ENCODE measurements at regions not wholly inside any gene's neighbourhood (a gene's known extent, or its start where the extent isn't known, plus 50 kb on each side); places are given as distances from the start of the nearest gene placed in this dataset.

DNA sequence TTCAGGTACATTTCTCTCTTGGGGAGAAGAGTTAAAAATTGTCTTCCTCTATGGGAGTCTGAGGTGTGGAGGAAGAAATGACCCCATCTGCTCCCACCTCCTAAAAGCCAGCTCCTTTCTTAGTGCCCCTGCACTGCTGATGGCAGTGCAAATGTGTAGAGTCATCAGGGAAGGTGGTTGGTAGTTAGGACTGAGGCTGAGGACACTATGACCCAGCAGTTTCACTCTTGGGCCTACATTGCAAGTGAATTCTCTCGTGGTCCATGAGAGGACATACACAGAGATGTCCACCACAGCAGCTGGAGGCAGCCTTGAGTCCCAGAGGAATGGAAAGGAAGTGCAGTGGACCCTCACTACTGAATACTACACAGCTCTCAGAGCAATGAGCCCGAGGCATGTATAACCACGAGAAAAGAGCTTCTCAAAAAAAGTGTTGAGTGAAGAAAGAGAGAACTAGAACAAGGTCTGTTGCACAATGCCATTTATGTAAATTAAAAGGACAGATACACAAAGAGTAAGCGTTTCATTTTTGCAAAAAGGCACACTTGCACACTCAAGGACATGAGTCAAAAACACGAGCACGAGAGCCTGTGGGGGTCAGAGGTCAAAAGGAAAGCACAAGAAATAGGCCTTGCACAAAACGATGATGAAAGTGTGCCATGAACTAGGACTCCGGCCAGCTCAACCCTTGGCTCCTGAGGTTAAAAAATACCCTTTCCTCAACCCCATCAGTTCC, 164.4 kb upstream of the ADRA1D start:
- TF ChIP-seq, protein P1, sequence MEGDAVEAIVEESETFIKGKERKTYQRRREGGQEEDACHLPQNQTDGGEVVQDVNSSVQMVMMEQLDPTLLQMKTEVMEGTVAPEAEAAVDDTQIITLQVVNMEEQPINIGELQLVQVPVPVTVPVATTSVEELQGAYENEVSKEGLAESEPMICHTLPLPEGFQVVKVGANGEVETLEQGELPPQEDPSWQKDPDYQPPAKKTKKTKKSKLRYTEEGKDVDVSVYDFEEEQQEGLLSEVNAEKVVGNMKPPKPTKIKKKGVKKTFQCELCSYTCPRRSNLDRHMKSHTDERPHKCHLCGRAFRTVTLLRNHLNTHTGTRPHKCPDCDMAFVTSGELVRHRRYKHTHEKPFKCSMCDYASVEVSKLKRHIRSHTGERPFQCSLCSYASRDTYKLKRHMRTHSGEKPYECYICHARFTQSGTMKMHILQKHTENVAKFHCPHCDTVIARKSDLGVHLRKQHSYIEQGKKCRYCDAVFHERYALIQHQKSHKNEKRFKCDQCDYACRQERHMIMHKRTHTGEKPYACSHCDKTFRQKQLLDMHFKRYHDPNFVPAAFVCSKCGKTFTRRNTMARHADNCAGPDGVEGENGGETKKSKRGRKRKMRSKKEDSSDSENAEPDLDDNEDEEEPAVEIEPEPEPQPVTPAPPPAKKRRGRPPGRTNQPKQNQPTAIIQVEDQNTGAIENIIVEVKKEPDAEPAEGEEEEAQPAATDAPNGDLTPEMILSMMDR (conservative IDR thresholded peaks at IDR 0.05): no peak
- peak overlapping the region in 1 of 3 experiments; percentile 41; a peak in 1 of 7 replicates for H3K27ac Mint-ChIP-seq

More for the DNA sequence above, 164.4 kb upstream of the ADRA1D start:
- Histone ChIP-seq H3K56ac (ENCODE audit: insufficient read length, low read depth, low read length) (no peak overlapping the region), H3T11ph (ENCODE audit: low read length) (no peak overlapping the region), H2BK12ac (ENCODE audit: insufficient read length, low read depth, low read length) (no peak overlapping the region), H3K4me2 (ENCODE audit: insufficient read depth, insufficient read length, low read length) (no peak overlapping the region), H4K5ac (ENCODE audit: insufficient read length, low read depth, low read length) (no peak overlapping the region), H3K9me3 (ENCODE audit: control insufficient read depth, low read depth, low read length) (no peaks in the 10 kb centered on the region), H4K20me1 (ENCODE audit: control insufficient read depth, insufficient read depth, insufficient read length) (no peaks in the 10 kb centered on the region), H3K79me2 (ENCODE audit: insufficient read depth, low read length) (no peaks in the 10 kb centered on the region), H3K14ac (ENCODE audit: insufficient read depth, low read length) (no peak overlapping the region), H3K4me1 (ENCODE audit: insufficient read depth, low read length) (no peaks in the 10 kb centered on the region), H4K8ac (replicated peaks; ENCODE audit: insufficient read length, low read depth, low read length) (no peak overlapping the region), H3K9ac (ENCODE audit: extremely low read depth, insufficient read length, low read length) (no peak overlapping the region), H3K27ac (ENCODE audit: insufficient read length, low read depth, low read length) (no peak overlapping the region), H3K23ac (ENCODE audit: insufficient read length, low read depth, low read length) (no peak overlapping the region), H3K18ac (ENCODE audit: insufficient read length, low read depth, low read length) (no peak overlapping the region), H2AFZ (ENCODE audit: low read length) (no peak overlapping the region), H4K91ac (ENCODE audit: insufficient read length, low read depth, low read length) (no peak overlapping the region), H2BK15ac (ENCODE audit: low read depth, low read length) (no peak overlapping the region), H2BK120ac (ENCODE audit: low read depth, low read length, poor library complexity, severe bottlenecking) (no peak overlapping the region), H2BK20ac (ENCODE audit: low read depth, low read length, poor library complexity, severe bottlenecking) (no peak overlapping the region), H2AK5ac (ENCODE audit: insufficient read length, low read length) (no peak overlapping the region), H3K27me3 (ENCODE audit: insufficient read depth, low read length) (no peaks in the 10 kb centered on the region), H3K23me2 (ENCODE audit: insufficient read length, low read depth, low read length, poor library complexity, severe bottlenecking) (no peaks in the 10 kb centered on the region), H3K79me1 (ENCODE audit: insufficient read depth, low read depth, low read length, poor library complexity, severe bottlenecking) (no peaks in the 10 kb centered on the region), H2BK5ac (ENCODE audit: insufficient read length, low read length) (no peak overlapping the region), H3K4ac (ENCODE audit: low read depth, low read length) (no peak overlapping the region)
- Mint-ChIP-seq H3K9me3 (peaks cover 4 to 15% of the 10 kb centered on the region in 2 experiments; a peak in 3 of 5 replicates), H3K4me3 (no peak overlapping the region), H3K4me1 (no peaks in the 10 kb centered on the region), H3K27me3 (ENCODE audit: low read depth) (peaks cover 2% of the 10 kb centered on the region; the same call in 1 of the 2 replicates), H3K36me3 (ENCODE audit: insufficient read depth in 1 of 3, low read depth in 3 of 3) (no peaks in the 10 kb centered on the region; a peak in 1 of 7 replicates)
- DNase-seq: no peak
- WGBS (ENCODE audit: extremely low coverage, insufficient read length, low lambda C conversion rate): no CpG with 5 or more reads among the region's 8 CpGs

All from H9 (cell line).